SK-N-SH (cell line): ENCODE measurements at regions not wholly inside any gene's neighbourhood (a gene's known extent, or its start where the extent isn't known, plus 50 kb on each side); places are given as distances from the start of the nearest gene placed in this dataset.

Experiments used
- CTCF ChIA-PET: fragments of 300-600, 350-600 bp; formaldehyde crosslinking; extraction: SDS; loops from one replicate; lab custom pipeline; 2021; lab: Yijun Ruan, JAX
- POLR2A ChIA-PET: fragments of 350-600 bp; sonication (Branson Sonifier 250); formaldehyde crosslinking; extraction: SDS; loops from one replicate; lab custom pipeline; 2020; ENCODE audit warnings: antibody characterized with exemption, inconsistent platforms; lab: Yijun Ruan, JAX
- DNase-seq: peaks from one replicate; pipeline ENCODE4 v3.0.0; 2012
- H2AFZ ChIP-seq: fragments of 200-600 bp; sonication (generic); 2 replicates; pipeline ENCODE4 v1.8.1; 2016; ENCODE audit warnings: antibody characterized with exemption, mild to moderate bottlenecking, low read depth
- H3F3A ChIP-seq: fragments of 200-600 bp; sonication (generic); replicated peaks from 2 replicates; pipeline ENCODE3; 2016; ENCODE audit warnings: antibody characterized with exemption, mild to moderate bottlenecking; ENCODE audit not compliant: insufficient read depth
- H3K27ac ChIP-seq, 2 experiments: fragments of 200-500 bp in 1 of 2; fragments of 200-600 bp in 1 of 2; sonication (Bioruptor generic) in 1 of 2; sonication (generic), shearing (Covaris generic) in 1 of 2; 2 replicates each; pipeline versions ENCODE4 v1.5.1 to v1.6.1; 2014 to 2016; ENCODE audit warnings: low read depth in 2 of 2, inconsistent platforms in 1 of 2, low read length in 1 of 2, mild to moderate bottlenecking in 1 of 2, mixed read lengths in 1 of 2
- H3K27me3 ChIP-seq: fragments of 200-600 bp; sonication (generic), shearing (Covaris generic); 2 replicates; pipeline ENCODE4 v1.6.1; 2016; ENCODE audit warnings: mixed run types; ENCODE audit not compliant: insufficient read depth
- H3K36me3 ChIP-seq, 2 experiments: fragments of 200-500 bp in 1 of 2; fragments of 200-600 bp in 1 of 2; sonication (Bioruptor generic) in 1 of 2; sonication (generic) in 1 of 2; replicated peaks in 1 of 2; 2 replicates each; pipeline versions ENCODE3 to v1.5.1; 2014 to 2016; ENCODE audit warnings: low read length in 1 of 2, mild to moderate bottlenecking in 1 of 2; ENCODE audit not compliant: insufficient read depth in 2 of 2, control insufficient read depth in 1 of 2
- H3K4me1 ChIP-seq, 2 experiments: fragments of 200-500 bp in 1 of 2; fragments of 200-600 bp in 1 of 2; sonication (Bioruptor generic) in 1 of 2; sonication (generic), shearing (Covaris generic) in 1 of 2; 2 replicates each; pipeline versions ENCODE4 v1.5.1 to v1.6.1; 2014 to 2016; ENCODE audit warnings: low read depth in 1 of 2, low read length in 1 of 2, mixed run types in 1 of 2; ENCODE audit not compliant: insufficient read depth in 2 of 2, control insufficient read depth in 1 of 2
- H3K4me2 ChIP-seq: fragments of 200-600 bp; sonication (generic), shearing (Covaris generic); 2 replicates; pipeline ENCODE4 v1.6.1; 2017; ENCODE audit warnings: mixed run types
- H3K4me3 ChIP-seq, 2 experiments: fragments of 200-500 bp in 1 of 2; fragments of 200-600 bp in 1 of 2; sonication (Bioruptor generic) in 1 of 2; sonication (generic), shearing (Covaris generic) in 1 of 2; 2 replicates each; pipeline versions ENCODE4 v1.5.1 to v1.8.1; 2014 to 2016; ENCODE audit warnings: low read depth in 2 of 2, inconsistent platforms in 1 of 2, low read length in 1 of 2, mild to moderate bottlenecking in 1 of 2, mixed read lengths in 1 of 2, moderate library complexity in 1 of 2
- H3K79me2 ChIP-seq: fragments of 200-600 bp; sonication (generic); 2 replicates; pipeline ENCODE4 v1.8.1; 2017; ENCODE audit warnings: mild to moderate bottlenecking; ENCODE audit not compliant: insufficient read depth
- H3K9ac ChIP-seq: fragments of 200-600 bp; sonication (generic); 2 replicates; pipeline ENCODE4 v1.6.1; 2017; ENCODE audit warnings: mixed run types
- H3K9me2 ChIP-seq: fragments of 200-600 bp; sonication (generic); 2 replicates; pipeline ENCODE4 v1.6.1; 2017; ENCODE audit warnings: mixed run types
- H3K9me3 ChIP-seq: fragments of 200-600 bp; sonication (generic); 2 replicates; pipeline ENCODE4 v1.6.1; 2017; ENCODE audit warnings: mixed run types, mild to moderate bottlenecking, moderate library complexity
- H4K20me1 ChIP-seq: fragments of 200-600 bp; sonication (generic); 2 replicates; pipeline ENCODE4 v1.6.1; 2017; ENCODE audit warnings: mild to moderate bottlenecking, mixed run types; ENCODE audit not compliant: insufficient read depth
- CTCF ChIP-seq: fragments of 200-600 bp; sonication (generic); IDR thresholded peaks from 2 replicates; pipeline ENCODE4 v1.6.1; 2017; ENCODE audit warnings: antibody characterized with exemption, mild to moderate bottlenecking, moderate library complexity
- ELF1 ChIP-seq: IDR thresholded peaks from 2 replicates; pipeline ENCODE4 v1.4.0; 2012
- EP300 ChIP-seq, 2 experiments: IDR thresholded peaks; 2 replicates each; pipeline versions ENCODE4 v1.4.0 to v1.6.1; 2012; ENCODE audit warnings: borderline replicate concordance in 1 of 2, low read depth in 1 of 2, low read length in 1 of 2
- FOXJ3 ChIP-seq: sonication (generic); formaldehyde crosslinking; IDR thresholded peaks from 2 replicates; pipeline ENCODE4 v1.5.1; 2020; ENCODE audit warnings: mild to moderate bottlenecking, missing genetic modification reagents
- GABPA ChIP-seq: IDR thresholded peaks from 2 replicates; pipeline ENCODE4 v1.4.0; 2012; ENCODE audit warnings: low read depth, mild to moderate bottlenecking
- GATA2 ChIP-seq: sonication (generic); formaldehyde crosslinking; IDR thresholded peaks from 2 replicates; pipeline ENCODE4 v1.5.0; 2020; ENCODE audit warnings: mild to moderate bottlenecking, missing genetic modification reagents
- IRF3 ChIP-seq: fragments of 150-350 bp; IDR thresholded peaks from 2 replicates; pipeline ENCODE4 v1.6.1; 2016; ENCODE audit warnings: mild to moderate bottlenecking, low read depth, low read length
- JUND ChIP-seq: IDR thresholded peaks from 2 replicates; pipeline ENCODE4 v1.4.0; 2012
- MAX ChIP-seq: IDR thresholded peaks from 2 replicates; pipeline ENCODE4 v1.4.0; 2012; ENCODE audit warnings: low read depth
- PBX3 ChIP-seq: IDR thresholded peaks from 2 replicates; pipeline ENCODE4; 2012
- RAD21 ChIP-seq: IDR thresholded peaks from 2 replicates; pipeline ENCODE4 v1.6.1; 2012; ENCODE audit warnings: mild to moderate bottlenecking, low read length
- REST ChIP-seq: IDR thresholded peaks from 2 replicates; pipeline ENCODE4 v1.6.1; 2012; ENCODE audit warnings: mild to moderate bottlenecking, low read depth, low read length, moderate library complexity
- RXRA ChIP-seq: IDR thresholded peaks from 2 replicates; pipeline ENCODE4 v1.4.0; 2012; ENCODE audit warnings: low read depth, mild to moderate bottlenecking, borderline replicate concordance
- SIN3A ChIP-seq: IDR thresholded peaks from 2 replicates; pipeline ENCODE4 v1.6.1; 2012; ENCODE audit warnings: low read depth, mild to moderate bottlenecking, low read length, moderate library complexity, borderline replicate concordance
- TCF12 ChIP-seq: IDR thresholded peaks from 2 replicates; pipeline ENCODE4 v1.4.0; 2012
- TEAD4 ChIP-seq: IDR thresholded peaks from 2 replicates; pipeline ENCODE4 v1.4.0; 2012; ENCODE audit warnings: mild to moderate bottlenecking, borderline replicate concordance; ENCODE audit not compliant: insufficient read depth
- USF1 ChIP-seq: IDR thresholded peaks from 2 replicates; pipeline ENCODE4 v1.4.0; 2012; ENCODE audit warnings: low read depth, borderline replicate concordance
- YY1 ChIP-seq: IDR thresholded peaks from 2 replicates; pipeline ENCODE4 v1.4.0; 2012; ENCODE audit warnings: low read depth, mild to moderate bottlenecking
- ZBTB33 ChIP-seq: IDR thresholded peaks from 2 replicates; pipeline ENCODE4 v1.4.0; 2012; ENCODE audit warnings: low read depth, borderline replicate concordance

- Histone ChIP-seq H2AFZ (no peak overlapping the region), H3K36me3 (no peaks in the 10 kb centered on the region), H3K79me2 (no peaks in the 10 kb centered on the region), H3K9ac (no peak overlapping the region), H4K20me1 (no peaks in the 10 kb centered on the region), H3K27ac (no peak overlapping the region), H3K27me3 (no peaks in the 10 kb centered on the region), H3K4me3 (no peak overlapping the region), H3F3A (no peaks in the 10 kb centered on the region), H3K9me3 (no peaks in the 10 kb centered on the region), H3K4me2 (no peak overlapping the region), H3K9me2 (no peaks in the 10 kb centered on the region), H3K4me1 (no peaks in the 10 kb centered on the region)
- POLR2A ChIA-PET = no interaction called here
- TF ChIP-seq FOXJ3 (CRISPR knock-in tag) = no peak
- TF ChIP-seq TCF12 = no peak
- no peak for TF ChIP-seq CTCF
- no peak for TF ChIP-seq REST
- TF ChIP-seq ELF1 = no peak
- TF ChIP-seq RXRA = no peak
- TF ChIP-seq GATA2 = no peak
- TF ChIP-seq TEAD4 = no peak
- TF ChIP-seq EP300 (IDR thresholded peaks at IDR 0.05; ENCODE audit: borderline replicate concordance in 1 of 2, low read depth in 1 of 2, low read length in 1 of 2) = no peak
- TF ChIP-seq SIN3A = no peak
- no peak for TF ChIP-seq GABPA
- no peak for TF ChIP-seq USF1
- TF ChIP-seq MAX = no peak
- TF ChIP-seq ZBTB33 = no peak
- TF ChIP-seq IRF3 = no peak
- TF ChIP-seq RAD21 = no peak
- TF ChIP-seq PBX3 = no peak
- TF ChIP-seq YY1 = no peak
- no peak for TF ChIP-seq JUND
- DNase-seq = no peak
- CTCF ChIA-PET = no interaction called here
These were observed 315.0 kb downstream of the PPP1R2C start for GRCh38 chrX:42462917-42463316.
